ENCODE measurements at regions not wholly inside any gene's neighbourhood (a gene's known extent, or its start where the extent isn't known, plus 50 kb on each side); places are given as distances from the start of the nearest gene placed in this dataset.

- H3K27me3 ChIP-seq (ENCODE audit: control insufficient read depth in 1 of 2, insufficient read depth in 2 of 2, low read length in 2 of 2): no peaks in the 10 kb centered on the region
- H3K27ac ChIP-seq (ENCODE audit: low read length): no peak overlapping the region
- no peaks in the 10 kb centered on the region for H3K4me1 ChIP-seq (ENCODE audit: control insufficient read depth, insufficient read depth, low read length)
- H3K9me3 ChIP-seq (ENCODE audit: control insufficient read depth in 2 of 2, low read length in 2 of 2): no peaks in the 10 kb centered on the region
- no peak overlapping the region for H3K4me3 ChIP-seq (ENCODE audit: low read length in 2 of 2)
- H3K36me3 ChIP-seq (ENCODE audit: control insufficient read depth in 2 of 2, insufficient read depth in 2 of 2, low read length in 2 of 2): no peaks in the 10 kb centered on the region
- no peak overlapping the region for H3K9ac ChIP-seq (ENCODE audit: low read length in 2 of 2)
These were observed 409.9 kb upstream of the ALCAM start for GRCh38 chr3:104956620-104957345.

GRCh38 chr3:104960579-104960978 is 406.1 kb upstream of the ALCAM start:
- H3K9me3 ChIP-seq (ENCODE audit: control insufficient read depth in 2 of 2, low read length in 2 of 2): no peaks in the 10 kb centered on the region
- no peaks in the 10 kb centered on the region for H3K4me1 ChIP-seq (ENCODE audit: control insufficient read depth, insufficient read depth, low read length)
- H3K9ac ChIP-seq (ENCODE audit: low read length in 2 of 2): no peak overlapping the region
- no peaks in the 10 kb centered on the region for H3K36me3 ChIP-seq (ENCODE audit: control insufficient read depth in 2 of 2, insufficient read depth in 2 of 2, low read length in 2 of 2)
- no peak overlapping the region for H3K4me3 ChIP-seq (ENCODE audit: low read length in 2 of 2)
- no peaks in the 10 kb centered on the region for H3K27me3 ChIP-seq (ENCODE audit: control insufficient read depth in 1 of 2, insufficient read depth in 2 of 2, low read length in 2 of 2)
- H3K27ac ChIP-seq (ENCODE audit: low read length): no peak overlapping the region

GRCh38 chr3:104961851-104962250 is 404.9 kb upstream of the ALCAM start:
- Histone ChIP-seq H3K27ac (ENCODE audit: low read length) (no peak overlapping the region), H3K4me3 (ENCODE audit: low read length in 2 of 2) (no peak overlapping the region), H3K27me3 (ENCODE audit: control insufficient read depth in 1 of 2, insufficient read depth in 2 of 2, low read length in 2 of 2) (no peaks in the 10 kb centered on the region), H3K36me3 (ENCODE audit: control insufficient read depth in 2 of 2, insufficient read depth in 2 of 2, low read length in 2 of 2) (no peaks in the 10 kb centered on the region), H3K9ac (ENCODE audit: low read length in 2 of 2) (no peak overlapping the region), H3K4me1 (ENCODE audit: control insufficient read depth, insufficient read depth, low read length) (no peaks in the 10 kb centered on the region), H3K9me3 (ENCODE audit: control insufficient read depth in 2 of 2, low read length in 2 of 2) (no peaks in the 10 kb centered on the region)

GRCh38 chr3:104974316-104974715 is 392.4 kb upstream of the ALCAM start:
- Histone ChIP-seq H3K4me3 (ENCODE audit: low read length in 2 of 2) (no peak overlapping the region), H3K27ac (ENCODE audit: low read length) (no peak overlapping the region), H3K9ac (ENCODE audit: low read length in 2 of 2) (no peak overlapping the region), H3K9me3 (ENCODE audit: control insufficient read depth in 2 of 2, low read length in 2 of 2) (peaks cover 0 to 2% of the 10 kb centered on the region in 2 donors), H3K4me1 (ENCODE audit: control insufficient read depth, insufficient read depth, low read length) (no peaks in the 10 kb centered on the region), H3K27me3 (ENCODE audit: control insufficient read depth in 1 of 2, insufficient read depth in 2 of 2, low read length in 2 of 2) (no peaks in the 10 kb centered on the region), H3K36me3 (ENCODE audit: control insufficient read depth in 2 of 2, insufficient read depth in 2 of 2, low read length in 2 of 2) (no peaks in the 10 kb centered on the region)

DNA sequence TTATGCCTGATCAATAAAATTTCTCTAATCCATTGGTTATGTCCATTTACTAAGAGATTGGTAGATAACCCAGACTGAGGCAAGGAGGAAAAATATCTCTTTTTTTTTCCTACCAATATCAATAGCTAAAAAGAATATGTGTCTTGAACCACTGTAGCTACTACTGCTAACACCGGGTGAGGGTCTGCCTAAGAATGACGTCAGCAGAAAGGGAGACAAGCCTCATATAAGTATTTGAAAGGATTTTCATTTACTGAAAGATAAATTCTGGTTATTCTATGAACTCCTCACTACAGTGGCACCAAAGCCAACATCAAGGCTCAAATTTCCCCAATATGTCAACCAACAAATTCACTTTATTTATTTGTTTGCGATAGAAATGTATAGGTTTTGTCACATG is 389.0 kb upstream of the ALCAM start:
- H3K27ac ChIP-seq (ENCODE audit: low read length): no peak overlapping the region
- no peaks in the 10 kb centered on the region for H3K36me3 ChIP-seq (ENCODE audit: control insufficient read depth in 2 of 2, insufficient read depth in 2 of 2, low read length in 2 of 2)
- peaks cover 0 to 2% of the 10 kb centered on the region in 2 donors for H3K9me3 ChIP-seq (ENCODE audit: control insufficient read depth in 2 of 2, low read length in 2 of 2)
- no peaks in the 10 kb centered on the region for H3K4me1 ChIP-seq (ENCODE audit: control insufficient read depth, insufficient read depth, low read length)
- H3K4me3 ChIP-seq (ENCODE audit: low read length in 2 of 2): no peak overlapping the region
- no peak overlapping the region for H3K9ac ChIP-seq (ENCODE audit: low read length in 2 of 2)
- H3K27me3 ChIP-seq (ENCODE audit: control insufficient read depth in 1 of 2, insufficient read depth in 2 of 2, low read length in 2 of 2): no peaks in the 10 kb centered on the region

DNA sequence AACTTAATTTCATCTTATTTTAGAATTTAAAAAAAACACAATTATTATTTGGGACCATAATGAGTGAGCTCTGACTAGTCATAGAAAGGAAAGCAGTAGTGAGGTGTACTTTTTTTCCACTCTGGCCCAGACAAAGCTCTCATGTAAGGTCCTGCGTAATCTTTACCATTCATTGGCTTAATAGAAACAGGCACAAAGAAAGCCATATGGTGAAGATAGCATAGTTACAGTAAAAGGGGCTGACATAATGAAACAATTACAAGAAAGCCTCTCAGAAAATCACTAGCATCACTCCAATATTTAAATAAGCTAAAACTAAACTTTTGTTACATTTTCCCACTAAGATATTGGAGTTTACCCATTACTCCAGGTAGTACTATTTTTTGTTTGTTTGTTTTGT is 384.6 kb upstream of the ALCAM start:
- Histone ChIP-seq H3K27ac (ENCODE audit: low read length) (no peak overlapping the region), H3K27me3 (ENCODE audit: control insufficient read depth in 1 of 2, insufficient read depth in 2 of 2, low read length in 2 of 2) (no peaks in the 10 kb centered on the region), H3K9me3 (ENCODE audit: control insufficient read depth in 2 of 2, low read length in 2 of 2) (no peaks in the 10 kb centered on the region), H3K4me1 (ENCODE audit: control insufficient read depth, insufficient read depth, low read length) (no peaks in the 10 kb centered on the region), H3K36me3 (ENCODE audit: control insufficient read depth in 2 of 2, insufficient read depth in 2 of 2, low read length in 2 of 2) (no peaks in the 10 kb centered on the region), H3K4me3 (ENCODE audit: low read length in 2 of 2) (no peak overlapping the region), H3K9ac (ENCODE audit: low read length in 2 of 2) (no peak overlapping the region)

GRCh38 chr3:104987859-104988258 is 378.9 kb upstream of the ALCAM start:
- H3K9me3 ChIP-seq (ENCODE audit: control insufficient read depth in 2 of 2, low read length in 2 of 2): no peaks in the 10 kb centered on the region
- no peaks in the 10 kb centered on the region for H3K4me1 ChIP-seq (ENCODE audit: control insufficient read depth, insufficient read depth, low read length)
- H3K4me3 ChIP-seq (ENCODE audit: low read length in 2 of 2): no peak overlapping the region
- no peak overlapping the region for H3K27ac ChIP-seq (ENCODE audit: low read length)
- no peak overlapping the region for H3K9ac ChIP-seq (ENCODE audit: low read length in 2 of 2)
- no peaks in the 10 kb centered on the region for H3K36me3 ChIP-seq (ENCODE audit: control insufficient read depth in 2 of 2, insufficient read depth in 2 of 2, low read length in 2 of 2)
- no peaks in the 10 kb centered on the region for H3K27me3 ChIP-seq (ENCODE audit: control insufficient read depth in 1 of 2, insufficient read depth in 2 of 2, low read length in 2 of 2)

- no peaks in the 10 kb centered on the region for H3K36me3 ChIP-seq (ENCODE audit: control insufficient read depth in 2 of 2, insufficient read depth in 2 of 2, low read length in 2 of 2)
- H3K9ac ChIP-seq (ENCODE audit: low read length in 2 of 2): no peak overlapping the region
- no peak overlapping the region for H3K27ac ChIP-seq (ENCODE audit: low read length)
- no peak overlapping the region for H3K4me3 ChIP-seq (ENCODE audit: low read length in 2 of 2)
- H3K27me3 ChIP-seq (ENCODE audit: control insufficient read depth in 1 of 2, insufficient read depth in 2 of 2, low read length in 2 of 2): no peaks in the 10 kb centered on the region
- H3K9me3 ChIP-seq (ENCODE audit: control insufficient read depth in 2 of 2, low read length in 2 of 2): no peaks in the 10 kb centered on the region
- no peaks in the 10 kb centered on the region for H3K4me1 ChIP-seq (ENCODE audit: control insufficient read depth, insufficient read depth, low read length)
These were observed 378.2 kb upstream of the ALCAM start for GRCh38 chr3:104988496-104988895.

DNA sequence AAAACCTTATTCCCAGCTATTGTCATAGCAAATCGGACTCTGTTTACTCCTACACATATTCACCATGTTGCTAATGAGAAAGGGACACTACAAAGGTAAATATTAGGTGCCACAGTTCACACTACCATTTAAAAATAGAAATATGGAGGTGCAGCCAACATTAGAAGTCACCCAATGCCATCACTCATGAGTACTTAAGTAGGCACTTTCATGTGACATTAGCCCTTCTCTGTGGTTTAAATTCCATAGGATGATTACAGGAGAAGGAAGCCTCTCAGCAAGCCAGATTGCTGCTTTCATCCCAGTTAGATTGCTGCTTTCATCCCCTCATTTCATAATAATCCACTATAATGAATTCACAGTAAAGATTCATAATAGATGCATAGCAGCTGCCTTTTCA is 376.8 kb upstream of the ALCAM start:
- H3K9ac ChIP-seq (ENCODE audit: low read length in 2 of 2): no peak overlapping the region
- no peaks in the 10 kb centered on the region for H3K9me3 ChIP-seq (ENCODE audit: control insufficient read depth in 2 of 2, low read length in 2 of 2)
- H3K27ac ChIP-seq (ENCODE audit: low read length): no peak overlapping the region
- H3K4me1 ChIP-seq (ENCODE audit: control insufficient read depth, insufficient read depth, low read length): no peaks in the 10 kb centered on the region
- H3K27me3 ChIP-seq (ENCODE audit: control insufficient read depth in 1 of 2, insufficient read depth in 2 of 2, low read length in 2 of 2): no peaks in the 10 kb centered on the region
- H3K4me3 ChIP-seq (ENCODE audit: low read length in 2 of 2): no peak overlapping the region
- H3K36me3 ChIP-seq (ENCODE audit: control insufficient read depth in 2 of 2, insufficient read depth in 2 of 2, low read length in 2 of 2): no peaks in the 10 kb centered on the region

DNA sequence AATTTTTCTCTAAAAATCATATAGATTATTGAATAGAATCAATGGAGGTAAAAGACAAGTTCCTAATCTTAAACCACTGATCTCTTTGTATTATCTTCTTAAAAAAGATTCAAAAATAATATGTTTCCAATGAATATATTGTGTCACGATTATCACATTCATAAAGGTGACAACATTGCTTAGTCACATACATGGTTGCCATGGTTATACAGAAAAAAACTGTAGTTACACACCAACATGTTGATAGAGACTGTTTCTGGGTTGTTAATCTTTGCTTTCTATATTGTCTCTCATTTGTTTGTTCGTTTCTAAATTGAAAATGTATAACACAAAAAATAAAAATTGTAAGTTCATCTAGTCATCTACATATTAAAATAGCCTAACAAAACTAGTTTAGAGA is 376.0 kb upstream of the ALCAM start:
- no peak overlapping the region for H3K4me3 ChIP-seq (ENCODE audit: low read length in 2 of 2)
- no peaks in the 10 kb centered on the region for H3K9me3 ChIP-seq (ENCODE audit: control insufficient read depth in 2 of 2, low read length in 2 of 2)
- H3K27me3 ChIP-seq (ENCODE audit: control insufficient read depth in 1 of 2, insufficient read depth in 2 of 2, low read length in 2 of 2): no peaks in the 10 kb centered on the region
- H3K4me1 ChIP-seq (ENCODE audit: control insufficient read depth, insufficient read depth, low read length): no peaks in the 10 kb centered on the region
- H3K36me3 ChIP-seq (ENCODE audit: control insufficient read depth in 2 of 2, insufficient read depth in 2 of 2, low read length in 2 of 2): no peaks in the 10 kb centered on the region
- H3K9ac ChIP-seq (ENCODE audit: low read length in 2 of 2): no peak overlapping the region
- H3K27ac ChIP-seq (ENCODE audit: low read length): no peak overlapping the region

DNA sequence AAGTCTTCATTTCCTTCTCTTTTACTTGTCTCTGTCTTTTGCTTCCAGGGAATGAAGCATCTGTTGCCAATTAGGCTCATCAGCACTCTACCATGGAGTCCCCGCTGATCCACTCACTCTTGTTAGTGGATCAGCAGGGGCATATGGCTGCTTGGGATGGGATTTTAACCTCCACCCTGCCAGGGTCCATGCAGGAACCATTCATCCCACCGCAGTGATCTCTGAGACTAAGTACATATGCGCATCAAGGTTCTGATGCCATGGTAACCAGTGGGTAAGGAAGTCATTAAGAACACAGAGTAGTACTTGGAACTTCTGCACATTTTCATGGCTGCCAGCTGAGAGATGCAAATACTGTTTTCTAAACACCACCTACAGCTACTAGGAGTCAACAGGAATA is 374.0 kb upstream of the ALCAM start:
- no peak overlapping the region for H3K4me3 ChIP-seq (ENCODE audit: low read length in 2 of 2)
- H3K27ac ChIP-seq (ENCODE audit: low read length): no peak overlapping the region
- no peak overlapping the region for H3K9ac ChIP-seq (ENCODE audit: low read length in 2 of 2)
- no peaks in the 10 kb centered on the region for H3K4me1 ChIP-seq (ENCODE audit: control insufficient read depth, insufficient read depth, low read length)
- peaks cover 0 to 3% of the 10 kb centered on the region in 2 donors for H3K9me3 ChIP-seq (ENCODE audit: control insufficient read depth in 2 of 2, low read length in 2 of 2)
- no peaks in the 10 kb centered on the region for H3K36me3 ChIP-seq (ENCODE audit: control insufficient read depth in 2 of 2, insufficient read depth in 2 of 2, low read length in 2 of 2)
- no peaks in the 10 kb centered on the region for H3K27me3 ChIP-seq (ENCODE audit: control insufficient read depth in 1 of 2, insufficient read depth in 2 of 2, low read length in 2 of 2)
